ENCODE measurements at regions not wholly inside any gene's neighbourhood (a gene's known extent, or its start where the extent isn't known, plus 50 kb on each side); places are given as distances from the start of the nearest gene placed in this dataset.

- DNase-seq (ENCODE audit: low spot score in 2 of 2) = no peak
- H3K4me3 ChIP-seq (ENCODE audit: low read depth, poor library complexity, severe bottlenecking) = no peak overlapping the region
- WGBS, 2 donors = 55 to 63% methylated on average over 1 of the region's 1 CpG
- intact Hi-C loops (cut with DNase I; ENCODE audit: low total_unique reads) = no loop called here
- no peak for TF ChIP-seq POLR2A (IDR thresholded peaks at IDR 0.05)
- TF ChIP-seq, protein P1, sequence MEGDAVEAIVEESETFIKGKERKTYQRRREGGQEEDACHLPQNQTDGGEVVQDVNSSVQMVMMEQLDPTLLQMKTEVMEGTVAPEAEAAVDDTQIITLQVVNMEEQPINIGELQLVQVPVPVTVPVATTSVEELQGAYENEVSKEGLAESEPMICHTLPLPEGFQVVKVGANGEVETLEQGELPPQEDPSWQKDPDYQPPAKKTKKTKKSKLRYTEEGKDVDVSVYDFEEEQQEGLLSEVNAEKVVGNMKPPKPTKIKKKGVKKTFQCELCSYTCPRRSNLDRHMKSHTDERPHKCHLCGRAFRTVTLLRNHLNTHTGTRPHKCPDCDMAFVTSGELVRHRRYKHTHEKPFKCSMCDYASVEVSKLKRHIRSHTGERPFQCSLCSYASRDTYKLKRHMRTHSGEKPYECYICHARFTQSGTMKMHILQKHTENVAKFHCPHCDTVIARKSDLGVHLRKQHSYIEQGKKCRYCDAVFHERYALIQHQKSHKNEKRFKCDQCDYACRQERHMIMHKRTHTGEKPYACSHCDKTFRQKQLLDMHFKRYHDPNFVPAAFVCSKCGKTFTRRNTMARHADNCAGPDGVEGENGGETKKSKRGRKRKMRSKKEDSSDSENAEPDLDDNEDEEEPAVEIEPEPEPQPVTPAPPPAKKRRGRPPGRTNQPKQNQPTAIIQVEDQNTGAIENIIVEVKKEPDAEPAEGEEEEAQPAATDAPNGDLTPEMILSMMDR (IDR thresholded peaks at IDR 0.05) = no peak
These were observed 191.9 kb downstream of the SLC39A8 start for GRCh38 chr4:102153391-102153790.

DNA sequence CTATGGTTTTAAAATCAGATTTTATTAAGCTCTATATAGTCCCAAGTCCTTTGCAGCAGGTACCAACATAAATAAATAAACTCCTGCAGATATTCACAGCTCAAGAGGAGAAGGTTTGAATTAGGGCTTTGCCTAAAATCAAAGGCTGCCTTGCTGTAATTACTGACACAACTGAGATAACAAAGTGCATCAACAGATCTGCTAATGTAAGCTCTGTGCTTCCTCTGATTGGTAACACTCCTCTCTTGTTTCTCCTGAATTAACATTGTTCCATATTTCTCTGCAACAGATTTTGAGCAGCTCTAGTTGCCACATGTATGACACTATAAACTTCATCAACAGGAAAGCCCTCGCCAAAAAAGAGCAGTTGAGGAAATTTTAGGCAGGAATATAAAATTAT lies 193.6 kb downstream of the SLC39A8 start:
- H3K4me3 ChIP-seq (ENCODE audit: low read depth, poor library complexity, severe bottlenecking) = no peak overlapping the region
- TF ChIP-seq, protein P1 (IDR thresholded peaks at IDR 0.05) = no peak
- TF ChIP-seq POLR2A (IDR thresholded peaks at IDR 0.05) = no peak
- DNase-seq (ENCODE audit: low spot score in 2 of 2) = no peak
- WGBS, 2 donors = 59 to 68% methylated on average over 1 of the region's 1 CpG
- intact Hi-C loops (cut with DNase I; ENCODE audit: low total_unique reads) = no loop called here

- H3K4me3 ChIP-seq (ENCODE audit: low read depth, poor library complexity, severe bottlenecking) = no peak overlapping the region
- DNase-seq (ENCODE audit: low spot score in 2 of 2) = no peak
- intact Hi-C loops (cut with DNase I; ENCODE audit: low total_unique reads) = no loop called here
- TF ChIP-seq, protein P1 (IDR thresholded peaks at IDR 0.05) = no peak
- no peak for TF ChIP-seq POLR2A (IDR thresholded peaks at IDR 0.05)
- WGBS, 2 donors = 26 to 55% methylated on average over 1 of the region's 1 CpG
These were observed 201.8 kb downstream of the SLC39A8 start for GRCh38 chr4:102143433-102143832.

DNA sequence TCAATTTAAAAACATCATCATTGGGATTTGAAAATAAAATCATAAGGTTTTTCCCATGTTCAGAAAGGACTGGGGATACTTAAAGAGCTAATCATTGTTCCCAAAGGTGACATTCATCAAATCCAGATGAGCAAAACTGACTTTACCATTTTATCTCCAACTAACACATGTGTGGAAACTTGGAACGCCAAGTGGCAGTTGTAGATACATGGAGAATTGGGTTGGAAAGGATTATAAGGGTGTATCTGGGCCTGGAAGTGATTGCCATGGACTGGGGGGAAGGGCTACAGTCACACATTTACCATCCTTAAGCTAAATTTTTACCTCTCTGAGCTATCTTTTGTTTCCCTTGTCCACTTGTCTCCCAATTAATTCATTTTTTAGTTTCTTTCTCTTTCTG lies 203.4 kb downstream of the SLC39A8 start:
- no peak for DNase-seq (ENCODE audit: low spot score in 2 of 2)
- intact Hi-C loops (cut with DNase I; ENCODE audit: low total_unique reads) = no loop called here
- TF ChIP-seq POLR2A (IDR thresholded peaks at IDR 0.05) = no peak
- TF ChIP-seq, protein P1 (IDR thresholded peaks at IDR 0.05) = no peak

DNA sequence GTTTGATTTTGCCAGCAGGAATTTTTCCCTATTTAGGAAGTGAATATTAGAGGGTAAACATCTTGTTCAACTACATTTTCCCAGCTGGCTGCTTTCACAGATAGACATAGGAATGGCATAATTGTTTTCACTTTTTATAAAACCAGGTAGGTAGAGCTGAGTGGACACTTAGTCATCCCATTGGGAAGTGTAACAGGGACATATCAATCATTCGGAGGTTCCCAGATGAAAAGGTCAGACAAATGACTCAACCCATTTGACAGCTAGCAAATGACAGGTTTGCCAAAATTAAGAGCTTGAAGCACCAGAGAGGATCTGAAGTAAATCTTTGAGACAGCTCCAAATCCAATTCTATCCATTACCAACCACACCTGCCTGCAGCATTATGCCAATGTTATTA lies 205.3 kb downstream of the SLC39A8 start:
- intact Hi-C loops (cut with DNase I; ENCODE audit: low total_unique reads) = no loop called here
- 33 to 40% methylated on average over 1 of the region's 1 CpG for WGBS, 2 donors

More for the DNA sequence above, 203.4 kb downstream of the SLC39A8 start:
- H3K4me3 ChIP-seq (ENCODE audit: low read depth, poor library complexity, severe bottlenecking) = no peak overlapping the region
- 45 to 68% methylated on average over 1 of the region's 1 CpG for WGBS, 2 donors

DNA sequence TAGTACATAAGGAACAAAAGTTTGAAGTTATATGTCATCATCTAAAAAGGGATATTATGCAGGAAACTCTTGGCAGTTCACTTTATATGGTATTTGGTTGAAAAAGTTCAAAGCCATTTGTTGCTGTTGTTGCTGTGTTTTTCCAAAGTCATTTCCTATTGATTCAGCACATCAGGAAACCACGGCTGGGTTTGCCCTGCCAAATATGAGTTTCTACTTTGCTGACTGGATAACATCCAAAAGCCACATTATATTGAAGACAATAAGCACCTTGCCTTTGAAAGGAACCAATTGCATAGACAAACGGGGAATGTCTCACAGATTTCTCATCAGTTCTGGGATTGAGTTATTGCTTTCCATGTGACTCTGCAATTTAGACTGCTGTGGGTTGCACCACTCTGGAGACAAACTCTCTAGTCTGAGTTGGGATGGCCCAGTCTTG lies 206.1 kb downstream of the SLC39A8 start:
- 6 to 9% methylated on average over 2 of the region's 2 CpGs for WGBS, 2 donors
- DNase-seq (ENCODE audit: low spot score in 2 of 2) = peak in 1 of 2 donors; percentile 16
- intact Hi-C loops (cut with DNase I; ENCODE audit: low total_unique reads) = no loop called here
- no peak overlapping the region for H3K4me3 ChIP-seq (ENCODE audit: low read depth, poor library complexity, severe bottlenecking)
- TF ChIP-seq POLR2A (IDR thresholded peaks at IDR 0.05) = no peak
- TF ChIP-seq, protein P1 (IDR thresholded peaks at IDR 0.05) = no peak

More for the DNA sequence above, 205.3 kb downstream of the SLC39A8 start:
- no peak overlapping the region for H3K4me3 ChIP-seq (ENCODE audit: low read depth, poor library complexity, severe bottlenecking)
- no peak for DNase-seq (ENCODE audit: low spot score in 2 of 2)
- TF ChIP-seq POLR2A (IDR thresholded peaks at IDR 0.05) = no peak
- TF ChIP-seq, protein P1 (IDR thresholded peaks at IDR 0.05) = no peak

Measured in lower leg skin (tissue), 4 donors.